ENCODE measurements at regions not wholly inside any gene's neighbourhood (a gene's known extent, or its start where the extent isn't known, plus 50 kb on each side); places are given as distances from the start of the nearest gene placed in this dataset.

DNA sequence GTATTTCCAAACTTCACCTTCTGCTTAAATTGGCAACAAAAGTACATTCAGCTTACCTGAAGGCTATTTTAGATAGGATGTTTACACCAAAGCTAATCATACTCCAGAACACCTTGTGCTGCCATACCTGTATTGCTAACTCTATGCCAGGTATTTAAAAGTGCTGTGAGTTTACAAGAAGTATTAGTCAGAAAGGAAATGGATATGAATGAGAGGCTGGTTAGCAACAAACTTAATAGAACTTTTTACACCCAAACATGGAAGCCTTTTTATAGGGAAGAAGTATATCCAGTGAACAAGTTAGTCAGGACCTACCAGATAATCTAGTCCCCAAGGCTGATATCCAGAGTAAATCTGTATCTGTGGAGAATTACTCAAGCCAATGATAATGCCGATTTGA, 131.2 kb upstream of the SPRY1 start:
- TF ChIP-seq, protein P1, sequence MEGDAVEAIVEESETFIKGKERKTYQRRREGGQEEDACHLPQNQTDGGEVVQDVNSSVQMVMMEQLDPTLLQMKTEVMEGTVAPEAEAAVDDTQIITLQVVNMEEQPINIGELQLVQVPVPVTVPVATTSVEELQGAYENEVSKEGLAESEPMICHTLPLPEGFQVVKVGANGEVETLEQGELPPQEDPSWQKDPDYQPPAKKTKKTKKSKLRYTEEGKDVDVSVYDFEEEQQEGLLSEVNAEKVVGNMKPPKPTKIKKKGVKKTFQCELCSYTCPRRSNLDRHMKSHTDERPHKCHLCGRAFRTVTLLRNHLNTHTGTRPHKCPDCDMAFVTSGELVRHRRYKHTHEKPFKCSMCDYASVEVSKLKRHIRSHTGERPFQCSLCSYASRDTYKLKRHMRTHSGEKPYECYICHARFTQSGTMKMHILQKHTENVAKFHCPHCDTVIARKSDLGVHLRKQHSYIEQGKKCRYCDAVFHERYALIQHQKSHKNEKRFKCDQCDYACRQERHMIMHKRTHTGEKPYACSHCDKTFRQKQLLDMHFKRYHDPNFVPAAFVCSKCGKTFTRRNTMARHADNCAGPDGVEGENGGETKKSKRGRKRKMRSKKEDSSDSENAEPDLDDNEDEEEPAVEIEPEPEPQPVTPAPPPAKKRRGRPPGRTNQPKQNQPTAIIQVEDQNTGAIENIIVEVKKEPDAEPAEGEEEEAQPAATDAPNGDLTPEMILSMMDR (IDR thresholded peaks at IDR 0.05; ENCODE audit: borderline replicate concordance, insufficient read depth, low read depth, low read length): no peak
- no peak overlapping the region for H3K4me3 ChIP-seq (ENCODE audit: low read depth, low read length)

DNA sequence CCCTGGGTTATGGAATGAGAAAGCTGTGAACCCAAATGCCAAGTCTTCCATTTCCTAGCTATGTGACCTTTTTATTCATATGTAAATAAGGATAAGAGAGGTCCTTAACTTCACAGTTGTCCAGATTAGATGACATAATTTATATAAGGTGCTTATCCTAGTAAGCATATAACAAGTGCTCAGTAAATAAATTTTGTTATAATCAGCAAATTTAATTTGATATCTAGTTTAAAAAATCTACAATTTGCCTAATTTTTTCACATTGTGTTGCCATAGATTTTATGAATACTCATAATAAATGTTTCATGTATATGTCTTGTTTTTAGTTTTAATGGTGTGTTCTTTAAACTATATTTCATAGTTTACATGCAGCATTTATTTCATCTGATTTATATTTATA, 130.4 kb upstream of the SPRY1 start:
- no peak overlapping the region for H3K4me3 ChIP-seq (ENCODE audit: low read depth, low read length)
- TF ChIP-seq, protein P1 (IDR thresholded peaks at IDR 0.05; ENCODE audit: borderline replicate concordance, insufficient read depth, low read depth, low read length): no peak

DNA sequence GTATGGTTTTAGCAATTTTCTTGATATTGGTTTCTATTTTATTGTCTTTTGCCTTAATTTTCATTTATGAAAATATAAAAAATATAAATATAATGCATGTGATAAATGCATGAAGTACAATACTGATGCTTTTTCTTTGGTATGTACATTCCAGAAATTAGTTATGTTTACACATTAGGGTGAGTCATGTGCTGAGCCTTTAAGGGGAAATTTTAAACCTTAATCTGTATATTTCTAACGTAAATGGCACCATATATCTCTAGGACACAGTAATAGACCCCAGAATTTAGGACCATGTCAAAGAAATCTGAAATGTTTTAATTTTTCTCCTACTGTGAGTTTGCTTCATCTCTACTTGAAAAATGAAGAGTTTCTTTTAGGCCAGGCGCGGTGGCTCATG, 117.8 kb upstream of the SPRY1 start:
- TF ChIP-seq, protein P1 (IDR thresholded peaks at IDR 0.05; ENCODE audit: borderline replicate concordance, insufficient read depth, low read depth, low read length): no peak
- no peak overlapping the region for H3K4me3 ChIP-seq (ENCODE audit: low read depth, low read length)

DNA sequence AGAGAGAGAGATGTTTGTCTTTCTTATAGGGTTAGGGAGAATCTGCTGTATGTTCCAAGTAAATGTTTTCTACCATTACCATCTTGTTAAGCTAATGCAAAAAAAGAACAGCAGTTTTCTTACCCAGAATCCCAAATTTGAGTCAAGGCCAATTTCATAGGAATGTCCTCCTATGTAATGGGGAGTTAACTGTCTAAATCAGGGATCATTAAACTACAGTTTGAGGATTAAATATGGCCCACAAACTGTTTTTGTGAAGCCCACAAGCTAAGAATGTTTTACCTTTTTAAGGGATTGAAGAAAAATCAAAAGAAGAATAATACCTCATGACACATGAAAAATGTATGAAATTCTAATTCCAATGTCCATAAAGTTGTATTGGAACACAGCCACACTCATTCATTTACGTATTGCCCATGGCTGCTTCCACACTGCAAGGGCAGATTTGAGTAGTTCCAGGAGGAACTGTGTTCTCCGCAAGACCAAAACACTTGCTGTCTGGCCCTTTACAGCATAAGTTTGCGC, 113.2 kb upstream of the SPRY1 start:
- TF ChIP-seq, protein P1 (IDR thresholded peaks at IDR 0.05; ENCODE audit: borderline replicate concordance, insufficient read depth, low read depth, low read length): no peak

DNA sequence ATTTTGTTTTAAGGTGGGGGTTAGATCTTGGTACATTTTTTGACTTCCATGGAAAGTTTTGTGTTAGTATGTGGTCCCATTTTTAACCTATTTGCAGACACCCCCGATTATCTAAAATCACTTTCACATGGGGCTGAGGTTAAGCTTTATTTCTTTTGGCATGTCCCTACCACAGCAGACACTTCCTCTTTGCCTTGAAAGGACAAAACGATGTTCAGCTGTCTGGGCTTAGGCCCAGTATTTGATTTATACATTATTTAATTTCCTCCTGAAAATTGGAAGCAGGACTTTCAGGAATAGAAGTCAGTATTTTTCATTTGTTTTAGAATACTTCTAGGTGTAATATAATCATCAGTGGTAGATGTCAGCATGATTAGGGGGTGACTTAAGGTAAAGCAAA, 112.4 kb upstream of the SPRY1 start:
- no peak overlapping the region for H3K4me3 ChIP-seq (ENCODE audit: low read depth, low read length)
- TF ChIP-seq, protein P1 (IDR thresholded peaks at IDR 0.05; ENCODE audit: borderline replicate concordance, insufficient read depth, low read depth, low read length): no peak

More for the DNA sequence above, 113.2 kb upstream of the SPRY1 start:
- no peak overlapping the region for H3K4me3 ChIP-seq (ENCODE audit: low read depth, low read length)

DNA sequence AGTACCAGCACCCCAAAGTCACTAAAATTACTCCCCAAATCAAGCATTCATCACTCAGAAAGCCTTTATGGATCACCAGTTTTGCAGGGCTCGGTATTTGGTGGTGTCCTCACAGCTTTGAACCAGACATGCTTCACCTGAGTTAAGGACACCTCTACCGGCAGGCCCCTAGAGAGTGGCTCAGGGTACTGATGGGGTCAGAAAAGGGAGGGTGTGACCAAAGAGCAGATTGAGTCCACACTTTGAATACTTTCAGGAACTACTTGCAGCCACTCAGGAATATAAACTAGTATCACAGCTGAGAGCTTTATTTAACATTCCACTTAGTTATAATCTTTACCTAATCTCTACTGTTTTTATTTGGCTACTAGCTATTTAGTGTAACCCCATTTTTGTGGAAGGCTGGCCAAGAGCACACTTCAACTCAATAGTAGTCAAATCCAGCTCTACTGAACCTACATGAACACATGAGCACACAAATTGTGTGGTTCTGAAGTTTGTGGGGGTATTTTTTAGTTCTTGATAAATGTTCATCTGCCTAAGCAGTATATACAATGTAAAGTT, 109.6 kb upstream of the SPRY1 start:
- H3K4me3 ChIP-seq (ENCODE audit: low read depth, low read length): no peak overlapping the region
- TF ChIP-seq, protein P1 (IDR thresholded peaks at IDR 0.05; ENCODE audit: borderline replicate concordance, insufficient read depth, low read depth, low read length): no peak

DNA sequence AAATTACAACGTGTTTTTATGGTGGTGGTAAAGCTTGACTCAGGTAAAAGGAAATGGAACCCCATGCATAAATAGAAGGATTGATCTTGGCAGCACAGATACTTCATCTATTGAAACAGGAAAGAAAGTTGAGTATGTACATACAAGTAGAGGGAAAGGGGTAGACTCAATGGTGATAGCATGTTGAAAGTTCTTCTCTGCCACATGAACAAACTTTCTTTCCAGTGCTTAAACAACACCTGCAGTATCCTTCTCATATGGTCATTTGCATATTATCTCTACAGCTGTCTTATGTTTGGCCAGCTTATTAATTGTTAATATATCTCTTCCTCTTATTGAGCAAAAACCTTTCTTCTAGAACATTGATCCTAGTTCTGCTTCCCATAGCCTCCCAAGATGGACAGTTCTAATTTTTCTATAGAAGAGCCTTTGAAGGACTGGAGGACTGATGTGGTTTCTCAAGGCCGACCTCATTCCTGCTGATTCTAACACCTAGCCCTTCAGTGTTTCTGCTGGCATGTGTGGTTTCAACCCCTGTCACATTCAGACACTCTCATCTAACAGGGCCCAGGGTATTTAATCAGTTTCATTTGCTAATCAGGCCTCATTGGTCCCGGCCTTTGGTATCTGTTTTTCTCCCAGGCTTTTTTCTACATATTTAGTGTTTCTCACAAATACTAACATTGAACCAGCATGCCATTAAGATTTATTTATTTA, 108.1 kb upstream of the SPRY1 start:
- no peak overlapping the region for H3K4me3 ChIP-seq (ENCODE audit: low read depth, low read length)
- TF ChIP-seq, protein P1 (IDR thresholded peaks at IDR 0.05; ENCODE audit: borderline replicate concordance, insufficient read depth, low read depth, low read length): no peak
